Transverse colon (tissue), 4 donors: ENCODE measurements at regions not wholly inside any gene's neighbourhood (a gene's known extent, or its start where the extent isn't known, plus 50 kb on each side); places are given as distances from the start of the nearest gene placed in this dataset.

Source experiments
- DNase-seq: peaks from one replicate; pipeline ENCODE4 v3.0.0-alpha.2; 2019
- H3K27ac ChIP-seq, 4 donors: fragments of 200-600 bp; sonication (generic); 2 replicates each; pipeline ENCODE4 v1.5.1; 2016 to 2018; ENCODE audit warnings: inconsistent platforms in 4 of 4
- H3K27me3 ChIP-seq: fragments of 200-600 bp; sonication (generic); 2 replicates; pipeline ENCODE4 v1.5.1; 2017; ENCODE audit warnings: inconsistent platforms
- H3K36me3 ChIP-seq, 4 donors: fragments of 200-600 bp; sonication (generic); 2 replicates each; pipeline ENCODE4 v1.5.1; 2017 to 2019; ENCODE audit warnings: inconsistent platforms in 4 of 4
- H3K4me1 ChIP-seq, 4 donors: fragments of 200-600 bp; sonication (generic); 2 replicates each; pipeline ENCODE4 v1.5.1; 2017 to 2020; ENCODE audit warnings: inconsistent platforms in 4 of 4
- H3K4me3 ChIP-seq, 4 donors: fragments of 200-600 bp; sonication (generic); 1 replicate in 1 of 4; 2 replicates in 3 of 4; pipeline versions ENCODE4 v1.5.1 to v1.6.1; 2017 to 2019; ENCODE audit warnings: inconsistent platforms in 4 of 4
- H3K9me3 ChIP-seq, 2 donors: fragments of 200-600 bp; sonication (generic); 2 replicates each; pipeline ENCODE4 v1.5.1; 2017 to 2019; ENCODE audit warnings: inconsistent platforms in 2 of 2
- CTCF ChIP-seq, 5 experiments: fragments of 200-600 bp in 3 of 5; fragments of 450-650 bp in 2 of 5; sonication (generic) in 3 of 5; IDR thresholded peaks; 1 replicate in 2 of 5; 2 replicates in 3 of 5; pipeline ENCODE4 v1.5.1; 2016 to 2017; ENCODE audit warnings: antibody characterized with exemption in 5 of 5, inconsistent platforms in 3 of 5, mild to moderate bottlenecking in 2 of 5, moderate library complexity in 1 of 5
- EP300 ChIP-seq: sonication (generic); formaldehyde crosslinking; IDR thresholded peaks from one replicate; pipeline ENCODE4 v1.6.1; 2017; ENCODE audit warnings: antibody characterized with exemption, low read depth
- POLR2A ChIP-seq: fragments of 450-650 bp; IDR thresholded peaks from one replicate; pipeline ENCODE4 v1.6.1; 2016; ENCODE audit warnings: antibody characterized with exemption, mild to moderate bottlenecking, moderate library complexity
- POLR2AphosphoS5 ChIP-seq, 3 donors: sonication (generic); formaldehyde crosslinking; IDR thresholded peaks; one replicate each; pipeline ENCODE4 v1.6.1; 2016; ENCODE audit warnings: antibody characterized with exemption in 3 of 3
- WGBS, 2 donors: methylation state at CpG; one replicate each; pipeline ENCODE4 v1.1.5; 2018; ENCODE audit warnings: low coverage in 1 of 2; 5-methylcytosine and 5-hydroxymethylcytosine counted together
- in situ Hi-C, 4 donors: fragments of 200-750 bp; cut with MboI; loops; one replicate each; pipeline versions ENCODE4 v1.15.0 to v1.15.1; 2017; ENCODE audit warnings: low sequenced_read_pairs in 3 of 4, low pct_ligation_motif_present in 1 of 4, low pct_unique_long_range_greater_than_20kb in 1 of 4
- intact Hi-C: fragments of 100-400 bp; cut with DNase I; formaldehyde crosslinking; loops from one replicate; pipeline ENCODE4 v1.15.1; 2023; ENCODE audit warnings: low total_unique reads

GRCh38 chr6:62613928-62614327 lies 327.9 kb upstream of the KHDRBS2 start:
- Histone ChIP-seq H3K9me3 (no peaks in the 10 kb centered on the region), H3K36me3 (no peaks in the 10 kb centered on the region), H3K4me3 (no peak overlapping the region), H3K27ac (no peak overlapping the region), H3K27me3 (no peaks in the 10 kb centered on the region), H3K4me1 (no peaks in the 10 kb centered on the region)
- WGBS, 2 donors: 57 to 64% methylated on average over 1 to 3 of the region's 3 CpGs
- DNase-seq: no peak
- intact Hi-C loops (no loop called here), in situ Hi-C loops (no loop called here)
- TF ChIP-seq POLR2AphosphoS5 (IDR thresholded peaks at IDR 0.05) (no peak), CTCF (IDR thresholded peaks at IDR 0.05) (no peak), POLR2A (no peak), EP300 (no peak)

DNA sequence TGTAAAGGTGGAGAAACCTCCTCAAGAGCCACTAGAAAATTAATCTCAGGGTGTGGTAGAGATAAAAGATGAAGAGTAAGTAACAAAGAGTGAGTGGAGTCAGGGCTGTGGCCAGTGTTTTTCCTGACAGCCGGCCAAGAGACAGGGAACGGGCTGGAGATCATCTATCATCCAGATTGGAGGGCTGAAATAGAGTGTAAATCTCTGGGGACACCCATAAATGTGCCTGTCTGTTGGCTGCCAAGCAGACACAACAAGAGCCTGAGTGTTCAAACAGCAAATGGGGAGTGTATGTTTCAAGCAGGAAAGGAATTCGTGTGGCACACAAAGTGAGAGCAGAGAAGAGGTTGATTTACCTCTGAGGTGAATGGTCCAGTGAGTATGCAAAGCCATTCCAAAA lies 326.4 kb upstream of the KHDRBS2 start:
- H3K36me3 ChIP-seq: no peaks in the 10 kb centered on the region
- WGBS, 2 donors: 31 to 43% methylated on average over 3 of the region's 3 CpGs
- DNase-seq: no peak
- no peaks in the 10 kb centered on the region for H3K27me3 ChIP-seq
- no peaks in the 10 kb centered on the region for H3K4me1 ChIP-seq
- intact Hi-C loops (no loop called here), in situ Hi-C loops (no loop called here)
- no peak for TF ChIP-seq CTCF (IDR thresholded peaks at IDR 0.05)
- TF ChIP-seq POLR2AphosphoS5 (IDR thresholded peaks at IDR 0.05): no peak
- no peak for TF ChIP-seq POLR2A
- TF ChIP-seq EP300: no peak
- no peaks in the 10 kb centered on the region for H3K9me3 ChIP-seq
- H3K4me3 ChIP-seq: no peak overlapping the region
- no peak overlapping the region for H3K27ac ChIP-seq

DNA sequence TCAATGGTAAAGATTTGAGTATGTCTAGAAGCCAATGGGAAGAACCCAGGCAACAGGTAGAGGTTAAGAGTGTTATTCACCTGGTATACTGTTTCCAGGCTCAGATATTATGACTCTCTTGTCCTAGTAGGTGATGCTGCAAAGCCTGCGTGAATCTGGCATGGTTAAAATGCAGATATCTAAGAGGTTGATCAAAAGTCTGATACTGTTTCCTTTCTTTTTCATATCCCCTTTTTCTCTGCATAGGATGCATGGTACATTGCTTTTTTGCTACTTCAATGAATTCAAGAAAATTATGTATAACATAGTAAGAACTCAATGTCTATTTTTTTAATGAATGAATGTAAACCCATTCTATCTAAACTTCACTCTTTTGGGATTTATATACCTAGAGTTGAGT lies 284.3 kb upstream of the KHDRBS2 start:
- WGBS, 2 donors: 62 to 85% methylated on average over 1 of the region's 1 CpG
- no peak for TF ChIP-seq POLR2A
- TF ChIP-seq EP300: no peak
- TF ChIP-seq POLR2AphosphoS5 (IDR thresholded peaks at IDR 0.05): no peak
- TF ChIP-seq CTCF (IDR thresholded peaks at IDR 0.05): no peak
- Histone ChIP-seq H3K9me3 (no peaks in the 10 kb centered on the region), H3K4me3 (no peak overlapping the region), H3K27me3 (no peaks in the 10 kb centered on the region), H3K27ac (no peak overlapping the region), H3K4me1 (no peaks in the 10 kb centered on the region), H3K36me3 (no peaks in the 10 kb centered on the region)
- in situ Hi-C loops (no loop called here), intact Hi-C loops (no loop called here)
- no peak for DNase-seq

DNA sequence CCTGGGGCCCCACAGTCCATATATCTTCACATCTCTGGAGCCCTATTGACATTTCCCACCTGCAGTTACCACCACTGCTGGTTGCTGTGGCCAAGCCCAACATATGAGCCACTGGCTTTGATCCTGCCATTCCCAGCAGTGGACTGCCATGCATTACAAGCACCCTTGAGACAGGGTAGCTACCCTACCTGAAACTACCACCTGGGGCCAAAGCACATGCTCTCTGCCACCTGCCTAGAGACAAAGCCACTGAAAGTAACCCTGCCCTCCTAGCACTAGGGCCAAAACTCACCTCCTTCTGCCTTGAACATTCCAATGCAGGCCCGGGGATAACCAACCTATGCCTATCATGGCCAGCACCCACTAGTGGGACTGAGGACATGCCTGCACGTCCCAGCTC lies 255.5 kb upstream of the KHDRBS2 start:
- Histone ChIP-seq H3K4me3 (no peak overlapping the region), H3K9me3 (no peaks in the 10 kb centered on the region), H3K27ac (no peak overlapping the region), H3K4me1 (no peaks in the 10 kb centered on the region), H3K36me3 (no peaks in the 10 kb centered on the region), H3K27me3 (no peaks in the 10 kb centered on the region)
- WGBS, 2 donors: 100% methylated on average over 1 of the region's 2 CpGs; no CpG with 5 or more reads in 1 of the 2 donors
- no peak for TF ChIP-seq CTCF (IDR thresholded peaks at IDR 0.05)
- no peak for DNase-seq
- intact Hi-C loops (no loop called here), in situ Hi-C loops (no loop called here)
